Breast epithelium (tissue), 4 donors: ENCODE measurements at regions not wholly inside any gene's neighbourhood (a gene's known extent, or its start where the extent isn't known, plus 50 kb on each side); places are given as distances from the start of the nearest gene placed in this dataset.
A peak's percentile ranks its signal among the peaks of the same experiment; 100 is the strongest.

Source experiments
- DNase-seq, 2 donors: peaks; one replicate each; pipeline ENCODE4 v3.0.0-alpha.2; 2019; ENCODE audit warnings: low spot score in 2 of 2
- H3K27ac ChIP-seq, 2 donors: fragments of 200-600 bp; sonication (generic) in 1 of 2; one replicate each; pipeline ENCODE4 v1.5.1; 2016 to 2019; ENCODE audit warnings: mild to moderate bottlenecking in 1 of 2
- H3K27me3 ChIP-seq, 2 donors: fragments of 200-600 bp; sonication (generic) in 1 of 2; one replicate each; pipeline versions ENCODE4 v1.5.1 to v1.6.0; 2017 to 2019; ENCODE audit warnings: control low read depth in 1 of 2, mild to moderate bottlenecking in 1 of 2
- H3K36me3 ChIP-seq: fragments of 200-600 bp; one replicate; pipeline ENCODE4 v1.5.1; 2019
- H3K4me1 ChIP-seq, 2 donors: fragments of 200-600 bp; sonication (generic); one replicate each; pipeline ENCODE4 v1.5.1; 2016 to 2019; ENCODE audit warnings: control low read depth in 1 of 2
- H3K4me3 ChIP-seq, 3 donors: fragments of 200-600 bp; sonication (generic); 1 replicate in 2 of 3; 2 replicates in 1 of 3; pipeline ENCODE4 v1.5.1; 2016 to 2019; ENCODE audit warnings: mild to moderate bottlenecking in 3 of 3, moderate library complexity in 2 of 3
- H3K9me3 ChIP-seq, 2 donors: fragments of 200-600 bp; sonication (generic) in 1 of 2; one replicate each; pipeline ENCODE4 v1.5.1; 2016 to 2019; ENCODE audit warnings: control low read depth in 1 of 2
- CTCF ChIP-seq, 3 donors: fragments of 450-650 bp; IDR thresholded peaks; one replicate each; pipeline ENCODE4 v1.5.1; 2016 to 2017; ENCODE audit warnings: antibody characterized with exemption in 3 of 3, mild to moderate bottlenecking in 3 of 3, moderate library complexity in 3 of 3
- POLR2A ChIP-seq: fragments of 450-650 bp; IDR thresholded peaks from one replicate; pipeline ENCODE4 v1.6.1; 2016; ENCODE audit warnings: antibody characterized with exemption, mild to moderate bottlenecking, moderate library complexity
- POLR2AphosphoS5 ChIP-seq, 3 donors: sonication (generic); formaldehyde crosslinking; IDR thresholded peaks; one replicate each; pipeline ENCODE4 v1.6.1; 2017; ENCODE audit warnings: antibody characterized with exemption in 3 of 3
- intact Hi-C: fragments of 100-400 bp; cut with DNase I; formaldehyde crosslinking; loops from one replicate; pipeline ENCODE4 v1.15.1; 2023; ENCODE audit warnings: low total_unique reads

DNA sequence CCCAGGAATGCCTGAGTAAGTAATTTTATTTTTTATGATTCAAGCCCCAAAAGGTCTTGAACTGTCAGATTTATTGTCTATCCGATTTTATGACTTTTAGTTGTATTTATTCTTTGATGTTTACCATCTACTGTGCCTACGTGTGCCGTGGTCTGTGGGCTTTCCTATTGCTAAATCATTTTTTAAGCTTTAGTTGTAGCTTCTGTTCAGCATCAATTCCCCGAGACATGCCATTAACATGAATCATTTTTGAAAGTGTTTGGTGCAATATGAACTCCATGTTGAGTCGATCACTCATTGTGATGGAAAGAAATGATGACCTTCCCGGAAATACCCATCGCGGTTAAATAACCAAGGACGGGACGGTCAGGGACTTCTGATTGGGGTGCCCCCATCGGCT lies 268.7 kb upstream of the THRB start:
- no peak for DNase-seq
- TF ChIP-seq CTCF (IDR thresholded peaks at IDR 0.05) (no peak), POLR2AphosphoS5 (IDR thresholded peaks at IDR 0.05) (no peak), POLR2A (no peak)
- intact Hi-C loops, result no loop called here

GRCh38 chr3:24764236-24764915 lies 269.7 kb upstream of the THRB start:
- no peaks in the 10 kb centered on the region for H3K27me3 ChIP-seq
- no peak for TF ChIP-seq POLR2AphosphoS5 (IDR thresholded peaks at IDR 0.05)
- TF ChIP-seq CTCF (IDR thresholded peaks at IDR 0.05), result no peak
- TF ChIP-seq POLR2A, result no peak
- intact Hi-C loops, result no loop called here
- no peaks in the 10 kb centered on the region for H3K36me3 ChIP-seq
- no peaks in the 10 kb centered on the region for H3K9me3 ChIP-seq
- no peak overlapping the region for H3K4me3 ChIP-seq
- H3K4me1 ChIP-seq, result no peaks in the 10 kb centered on the region
- no peak for DNase-seq
- H3K27ac ChIP-seq, result no peak overlapping the region

More for the DNA sequence above, 268.7 kb upstream of the THRB start:
- Histone ChIP-seq H3K9me3 (no peaks in the 10 kb centered on the region), H3K4me3 (no peak overlapping the region), H3K27me3 (no peaks in the 10 kb centered on the region), H3K4me1 (no peaks in the 10 kb centered on the region), H3K27ac (no peak overlapping the region), H3K36me3 (no peaks in the 10 kb centered on the region)

- no peaks in the 10 kb centered on the region for H3K36me3 ChIP-seq
- TF ChIP-seq POLR2A (no peak), POLR2AphosphoS5 (IDR thresholded peaks at IDR 0.05) (no peak), CTCF (IDR thresholded peaks at IDR 0.05) (no peak)
- no peaks in the 10 kb centered on the region for H3K27me3 ChIP-seq
- no peaks in the 10 kb centered on the region for H3K9me3 ChIP-seq
- intact Hi-C loops, result no loop called here
- H3K4me1 ChIP-seq, result no peaks in the 10 kb centered on the region
- H3K27ac ChIP-seq, result no peak overlapping the region
- no peak for DNase-seq
- H3K4me3 ChIP-seq, result no peak overlapping the region
Measured at GRCh38 chr3:24765399-24765798, 270.7 kb upstream of the THRB start.

DNA sequence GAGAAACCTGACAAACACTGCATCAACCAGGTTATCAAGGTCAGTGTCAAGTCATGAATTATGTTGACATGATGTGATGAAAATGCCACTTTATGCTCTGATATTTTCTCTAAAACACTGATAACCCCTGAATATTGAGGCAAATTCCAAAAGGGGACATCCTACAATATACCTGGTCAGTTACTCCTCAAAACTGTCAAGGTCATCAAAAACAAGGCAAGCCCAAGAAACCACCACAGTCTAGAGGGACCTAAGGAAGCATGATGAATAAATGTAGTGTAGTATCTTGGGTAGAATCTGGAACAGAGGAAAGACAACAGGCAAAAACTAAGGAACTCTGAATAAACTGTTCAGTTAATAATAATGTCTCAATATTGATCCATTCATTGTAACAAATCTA lies 275.3 kb upstream of the THRB start:
- intact Hi-C loops, result no loop called here

DNA sequence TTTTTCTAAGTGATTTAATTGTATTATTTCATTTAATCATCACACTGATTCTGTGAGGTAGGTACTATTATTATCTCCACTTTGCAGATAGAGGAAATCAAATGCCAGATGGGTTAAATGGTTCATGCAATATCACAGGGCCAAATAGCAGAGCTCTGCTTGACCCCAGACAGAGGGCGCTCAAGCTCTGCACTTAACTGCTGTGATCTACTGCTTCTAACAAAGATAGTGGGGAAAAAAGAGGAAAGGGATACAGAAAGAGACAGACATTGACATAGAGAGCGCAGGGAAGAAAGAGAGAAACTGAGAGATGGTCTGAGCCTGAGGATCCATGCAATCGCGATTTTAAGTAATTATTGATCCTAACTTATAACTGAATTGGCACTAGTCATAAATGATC lies 279.1 kb upstream of the THRB start:
- no peak overlapping the region for H3K27ac ChIP-seq
- TF ChIP-seq CTCF (IDR thresholded peaks at IDR 0.05), result peak in 2 of 3 donors; percentile 56 to 66
- no peak for TF ChIP-seq POLR2A
- H3K36me3 ChIP-seq, result no peaks in the 10 kb centered on the region
- H3K27me3 ChIP-seq, result no peaks in the 10 kb centered on the region
- intact Hi-C loops, result no loop called here
- DNase-seq, result no peak
- H3K4me1 ChIP-seq, result no peaks in the 10 kb centered on the region
- H3K9me3 ChIP-seq, result no peaks in the 10 kb centered on the region
- H3K4me3 ChIP-seq, result no peak overlapping the region

More for the DNA sequence above, 275.3 kb upstream of the THRB start:
- no peak overlapping the region for H3K27ac ChIP-seq
- H3K4me3 ChIP-seq, result no peak overlapping the region
- no peaks in the 10 kb centered on the region for H3K27me3 ChIP-seq
- no peaks in the 10 kb centered on the region for H3K36me3 ChIP-seq
- no peak for DNase-seq
- no peaks in the 10 kb centered on the region for H3K9me3 ChIP-seq
- TF ChIP-seq POLR2A (no peak), CTCF (IDR thresholded peaks at IDR 0.05) (no peak)
- no peaks in the 10 kb centered on the region for H3K4me1 ChIP-seq
